B cell (primary cell): ENCODE measurements at regions not wholly inside any gene's neighbourhood (a gene's known extent, or its start where the extent isn't known, plus 50 kb on each side); places are given as distances from the start of the nearest gene placed in this dataset.
"Not testable (repeated sequence)": the region's sequence is repeated elsewhere in the genome, so short reads cannot be mapped to it uniquely, and the experiment has no call there.

Experiments used
- ATAC-seq: fragments of 200-7000 bp; cut with Tn5 transposase; one replicate; pipeline ENCODE4 v1.10.0; 2021; ENCODE audit warnings: low read depth, mild to moderate bottlenecking, moderate number of reproducible peaks, moderate library complexity
- CTCF ChIA-PET: fragments of 350-600 bp; sonication (Branson Sonifier 250); formaldehyde crosslinking; loops from one replicate; lab custom pipeline; 2021; ENCODE audit warnings: antibody characterized with exemption, inconsistent platforms; lab: Charles Lee
- POLR2A ChIA-PET: fragments of 350-600 bp; sonication (Branson Sonifier 250); formaldehyde crosslinking; loops from one replicate; lab custom pipeline; 2021; ENCODE audit warnings: antibody characterized with exemption; lab: Charles Lee
- DNase-seq: peaks from one replicate; pipeline ENCODE4 v3.0.0; 2013
- H2AFZ ChIP-seq: 2 replicates; pipeline ENCODE4 v1.6.1; 2012; ENCODE audit warnings: mild to moderate bottlenecking, low read depth, low read length; ENCODE audit not compliant: insufficient read depth, poor library complexity, severe bottlenecking
- H3K27ac ChIP-seq, 2 donors: 1 replicate in 1 of 2; 2 replicates in 1 of 2; pipeline ENCODE4 v1.5.1; 2012 to 2013; ENCODE audit warnings: low read length in 2 of 2, mild to moderate bottlenecking in 2 of 2, moderate library complexity in 1 of 2
- H3K27me3 ChIP-seq, 4 experiments: fragments of 200-600 bp in 1 of 4; sonication (generic) in 1 of 4; replicated peaks in 1 of 4; 1 replicate in 2 of 4; 2 replicates in 2 of 4; pipeline versions ENCODE4 v1.6.1 to v1.7.0; 2013 to 2016; ENCODE audit warnings: low read length in 3 of 4, mild to moderate bottlenecking in 2 of 4, mixed read lengths in 1 of 4, moderate library complexity in 1 of 4; ENCODE audit not compliant: insufficient read depth in 4 of 4, control insufficient read depth in 3 of 4; ENCODE audit errors: control extremely low read depth in 1 of 4
- H3K36me3 ChIP-seq, 2 experiments: replicated peaks in 1 of 2; 1 replicate in 1 of 2; 2 replicates in 1 of 2; pipeline versions ENCODE4 v1.6.1 to v1.7.1; 2013; ENCODE audit warnings: low read length in 1 of 2; ENCODE audit not compliant: insufficient read depth in 2 of 2, control insufficient read depth in 1 of 2; ENCODE audit errors: control extremely low read depth in 1 of 2, extremely low read depth in 1 of 2
- H3K4me1 ChIP-seq, 2 donors: fragments of 200-600 bp in 1 of 2; sonication (generic) in 1 of 2; 1 replicate in 1 of 2; 2 replicates in 1 of 2; pipeline versions ENCODE4 v1.5.1 to v1.6.1; 2013 to 2017; ENCODE audit warnings: low read length in 2 of 2; ENCODE audit not compliant: control insufficient read depth in 2 of 2, insufficient read depth in 2 of 2
- H3K4me2 ChIP-seq: replicated peaks from 2 replicates; pipeline ENCODE3; 2012; ENCODE audit warnings: mild to moderate bottlenecking, low read depth, low read length; ENCODE audit not compliant: poor library complexity, severe bottlenecking
- H3K4me3 ChIP-seq, 5 experiments: fragments of 200-600 bp in 1 of 5; sonication (generic) in 1 of 5; 1 replicate in 3 of 5; 2 replicates in 2 of 5; pipeline versions ENCODE4 v1.5.1 to v1.7.0; 2011 to 2016; ENCODE audit warnings: low read length in 4 of 5, mild to moderate bottlenecking in 4 of 5, low read depth in 2 of 5, control low read depth in 1 of 5, moderate library complexity in 1 of 5; ENCODE audit not compliant: insufficient read depth in 1 of 5; ENCODE audit errors: control extremely low read depth in 1 of 5, extremely low read depth in 1 of 5
- H3K79me2 ChIP-seq: fragments of 200-600 bp; sonication (generic); one replicate; pipeline ENCODE4 v1.6.0; 2016; ENCODE audit warnings: low read length; ENCODE audit not compliant: control insufficient read depth, insufficient read depth
- H3K9ac ChIP-seq: fragments of 200-600 bp; sonication (generic); 2 replicates; pipeline ENCODE4 v1.6.1; 2017; ENCODE audit warnings: mild to moderate bottlenecking, low read length, moderate library complexity
- H3K9me3 ChIP-seq, 3 donors: one replicate each; pipeline versions ENCODE4 v1.6.1 to v1.7.1; 2013; ENCODE audit warnings: low read length in 2 of 3; ENCODE audit not compliant: control insufficient read depth in 2 of 3, insufficient read depth in 1 of 3; ENCODE audit errors: control extremely low read depth in 1 of 3
- H4K20me1 ChIP-seq: 2 replicates; pipeline ENCODE4 v1.6.0; 2012; ENCODE audit warnings: mild to moderate bottlenecking, low read length; ENCODE audit not compliant: insufficient read depth, control insufficient read depth, poor library complexity, severe bottlenecking
- H3K27ac Mint-ChIP-seq: one replicate; pipeline ENCODE4 v1.8.0; 2021; ENCODE audit warnings: mixed read lengths
- H3K27me3 Mint-ChIP-seq: one replicate; pipeline ENCODE4 v1.8.0; 2021; ENCODE audit warnings: mixed read lengths
- H3K4me1 Mint-ChIP-seq: one replicate; pipeline ENCODE4 v1.8.0; 2021; ENCODE audit warnings: mixed read lengths
- H3K4me3 Mint-ChIP-seq: one replicate; pipeline ENCODE4 v1.8.0; 2021; ENCODE audit warnings: mixed read lengths
- H3K9me3 Mint-ChIP-seq: one replicate; pipeline ENCODE4 v1.8.0; 2022; ENCODE audit warnings: mixed read lengths; ENCODE audit not compliant: insufficient read depth
- WGBS: methylation state at CpG from one replicate; pipeline ENCODE4 v1.1.5; 2013; ENCODE audit warnings: missing lambda C conversion rate; ENCODE audit not compliant: insufficient coverage; 5-methylcytosine and 5-hydroxymethylcytosine counted together
- intact Hi-C: fragments of 100-400 bp; cut with micrococcal nuclease; formaldehyde crosslinking; loops from one replicate; pipeline ENCODE4 v1.10.0; 2022

DNA sequence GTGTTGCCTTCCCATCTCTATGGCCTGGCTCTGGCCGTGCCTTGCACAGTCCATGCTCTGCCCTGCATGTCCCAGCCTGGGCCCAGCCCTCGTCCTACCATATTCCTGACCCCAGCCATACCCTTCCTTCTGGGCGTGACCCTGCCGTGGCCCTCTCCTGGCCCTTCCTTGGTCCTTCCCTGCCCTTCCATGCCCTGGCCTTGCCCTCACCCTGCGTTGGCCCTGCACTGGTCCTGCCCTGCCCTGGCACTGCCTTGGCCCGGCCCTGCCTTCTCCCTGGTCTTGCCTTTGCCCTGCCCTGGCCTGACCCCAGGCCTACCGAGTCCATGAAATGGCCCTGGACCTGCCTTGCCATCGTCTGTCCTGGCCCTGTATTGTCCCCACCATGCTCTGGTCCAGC, 1561.8 kb downstream of the RPIA start:
- H4K20me1 ChIP-seq, H3K4me1 ChIP-seq, H3K9me3 Mint-ChIP-seq, CTCF ChIA-PET, H3K4me3 Mint-ChIP-seq, H3K27me3 ChIP-seq, ATAC-seq, DNase-seq, POLR2A ChIA-PET, H3K4me1 Mint-ChIP-seq, H3K4me2 ChIP-seq, H3K9me3 ChIP-seq, H3K36me3 ChIP-seq, H3K27ac Mint-ChIP-seq, H3K79me2 ChIP-seq, intact Hi-C loops, H2AFZ ChIP-seq, H3K4me3 ChIP-seq, H3K9ac ChIP-seq, H3K27ac ChIP-seq: not testable (repeated sequence)
- 92% methylated on average over 6 of the region's 8 CpGs for WGBS
- H3K27me3 Mint-ChIP-seq = peaks cover 16% of the 10 kb centered on the region

DNA sequence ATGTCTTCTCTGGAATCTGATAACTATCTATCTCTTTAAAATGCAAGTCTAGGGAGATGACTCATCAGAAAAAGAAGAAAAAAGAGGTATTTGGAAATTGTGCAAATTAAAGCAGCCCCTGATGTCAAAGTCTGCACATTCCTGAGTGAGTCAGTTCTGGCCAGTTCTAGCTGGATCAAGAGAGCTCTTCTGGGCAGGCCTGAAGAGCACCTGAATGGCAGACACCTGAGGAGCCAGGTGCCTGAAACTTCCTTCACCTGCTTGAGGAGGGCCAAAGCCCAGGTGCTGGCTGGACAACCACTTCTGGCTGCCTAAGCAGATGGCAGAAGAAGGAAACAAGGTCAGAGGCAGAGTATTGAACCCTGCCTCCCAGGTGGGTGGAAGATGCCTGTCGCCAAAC, 1575.4 kb downstream of the RPIA start:
- H4K20me1 ChIP-seq, H3K4me3 ChIP-seq, DNase-seq, H3K9me3 Mint-ChIP-seq, H3K4me1 ChIP-seq, H3K79me2 ChIP-seq, H3K9me3 ChIP-seq, H3K27ac Mint-ChIP-seq, H3K27me3 Mint-ChIP-seq, H3K4me3 Mint-ChIP-seq, intact Hi-C loops, POLR2A ChIA-PET, H3K27me3 ChIP-seq, H3K4me1 Mint-ChIP-seq, CTCF ChIA-PET, H3K9ac ChIP-seq, H3K27ac ChIP-seq, H3K36me3 ChIP-seq, ATAC-seq, H3K4me2 ChIP-seq, H2AFZ ChIP-seq: not testable (repeated sequence)
- WGBS = no CpG with 5 or more reads among the region's 1 CpG

DNA sequence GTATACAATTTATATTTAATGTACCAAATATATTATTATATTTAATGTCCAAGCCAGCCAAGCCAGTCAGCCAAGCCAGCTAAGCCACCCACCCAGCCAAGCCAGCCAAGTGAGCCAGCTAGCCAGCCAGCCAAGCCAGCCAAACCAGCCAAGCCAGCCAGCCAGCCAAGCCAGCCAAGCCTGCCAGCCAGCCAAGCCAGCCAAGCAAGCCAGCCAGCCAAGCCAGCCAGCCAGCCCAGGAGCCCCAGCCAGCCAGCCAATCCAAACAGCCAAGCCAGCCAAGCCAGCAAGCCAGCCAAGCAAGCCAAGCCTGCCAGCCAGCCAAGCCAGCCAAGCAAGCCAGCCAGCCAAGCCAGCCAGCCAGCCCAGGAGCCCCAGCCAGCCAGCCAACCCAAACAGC, 1596.3 kb downstream of the RPIA start:
- H3K4me2 ChIP-seq, POLR2A ChIA-PET, H3K4me3 Mint-ChIP-seq, H3K4me3 ChIP-seq, H3K4me1 Mint-ChIP-seq, H3K27me3 ChIP-seq, H3K27ac Mint-ChIP-seq, DNase-seq, H3K79me2 ChIP-seq, intact Hi-C loops, H4K20me1 ChIP-seq, CTCF ChIA-PET, H3K9me3 Mint-ChIP-seq, H3K36me3 ChIP-seq, H3K4me1 ChIP-seq, H3K27ac ChIP-seq, H3K27me3 Mint-ChIP-seq, ATAC-seq, H3K9ac ChIP-seq, H2AFZ ChIP-seq: not testable (repeated sequence)
- peaks cover 0 to 22% (median 0%) of the 10 kb centered on the region in 3 donors for H3K9me3 ChIP-seq

DNA sequence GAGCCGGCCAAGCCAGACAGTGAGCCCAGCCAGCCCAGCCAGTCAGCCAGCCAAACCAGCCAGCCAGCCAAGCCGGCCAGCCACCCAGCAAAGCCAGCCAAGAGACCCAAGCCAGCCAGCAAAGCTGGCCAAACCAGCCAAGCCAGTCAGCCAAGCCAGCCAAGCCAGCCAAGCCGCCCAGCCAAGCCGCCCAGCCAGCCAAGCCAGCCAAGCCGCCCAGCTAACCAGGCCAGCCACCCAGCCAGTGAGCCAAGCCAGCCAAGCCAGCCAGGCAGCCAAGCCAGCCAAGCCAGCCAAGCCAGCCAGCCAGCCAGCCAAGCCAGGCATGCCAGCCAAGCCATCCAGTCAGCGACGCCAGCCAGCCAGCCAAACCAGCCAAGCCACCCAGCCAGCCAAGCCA, 1596.9 kb downstream of the RPIA start:
- H3K27ac ChIP-seq, H3K4me3 Mint-ChIP-seq, CTCF ChIA-PET, H4K20me1 ChIP-seq, H3K27ac Mint-ChIP-seq, H3K27me3 Mint-ChIP-seq, ATAC-seq, H3K27me3 ChIP-seq, H3K9me3 Mint-ChIP-seq, DNase-seq, H3K4me2 ChIP-seq, H3K79me2 ChIP-seq, H3K4me1 ChIP-seq, H3K4me1 Mint-ChIP-seq, intact Hi-C loops, H3K36me3 ChIP-seq, H3K4me3 ChIP-seq, H2AFZ ChIP-seq, H3K9ac ChIP-seq, POLR2A ChIA-PET: not testable (repeated sequence)
- H3K9me3 ChIP-seq = peaks cover 0 to 26% (median 0%) of the 10 kb centered on the region in 3 donors
- 95% methylated on average over 4 of the region's 7 CpGs for WGBS
